ENCODE measurements at regions not wholly inside any gene's neighbourhood (a gene's known extent, or its start where the extent isn't known, plus 50 kb on each side); places are given as distances from the start of the nearest gene placed in this dataset.

GRCh38 chr3:102580760-102581159 lies 145.9 kb downstream of the ZPLD1 start:
- no peak for TF ChIP-seq CTCF (optimal IDR thresholded peaks at IDR 0.05 in 1 of 3, IDR thresholded peaks at IDR 0.05 in 1 of 3, conservative IDR thresholded peaks at IDR 0.05 in 1 of 3; ENCODE audit: extremely low read depth in 1 of 3, insufficient read depth in 2 of 3, low read length in 3 of 3)
- TF ChIP-seq EZH2 (IDR thresholded peaks at IDR 0.05; ENCODE audit: low read length) = no peak
